CD4-positive, alpha-beta T cell (primary cell): ENCODE measurements at regions not wholly inside any gene's neighbourhood (a gene's known extent, or its start where the extent isn't known, plus 50 kb on each side); places are given as distances from the start of the nearest gene placed in this dataset.

Experiments used
- ATAC-seq: fragments of 200-7000 bp; cut with Tn5 transposase; one replicate; pipeline ENCODE4 v1.10.0; 2022; ENCODE audit warnings: mild to moderate bottlenecking; ENCODE audit not compliant: poor library complexity
- CTCF ChIA-PET: fragments of 350-600 bp; sonication (Branson Sonifier 250); formaldehyde crosslinking; loops from one replicate; lab custom pipeline; 2021; ENCODE audit warnings: antibody characterized with exemption, inconsistent platforms; lab: Charles Lee
- POLR2A ChIA-PET: fragments of 350-600 bp; sonication (Branson Sonifier 250); formaldehyde crosslinking; loops from one replicate; lab custom pipeline; 2021; ENCODE audit warnings: antibody characterized with exemption, inconsistent platforms; lab: Charles Lee
- DNase-seq, 14 experiments: peaks; one replicate each; pipeline ENCODE4 v3.0.0-alpha.2; 2013 to 2020; ENCODE audit warnings: mixed read lengths in 2 of 14
- H3K27ac ChIP-seq, 2 donors: one replicate each; pipeline versions ENCODE4 v1.5.1 to v1.7.0; 2013; ENCODE audit warnings: low read length in 2 of 2, low read depth in 1 of 2, mild to moderate bottlenecking in 1 of 2
- H3K27me3 ChIP-seq, 2 experiments: 1 replicate in 1 of 2; 2 replicates in 1 of 2; pipeline versions ENCODE4 v1.6.1 to v1.7.0; 2013; ENCODE audit warnings: low read length in 2 of 2, control low read depth in 1 of 2, mild to moderate bottlenecking in 1 of 2, moderate library complexity in 1 of 2; ENCODE audit not compliant: insufficient read depth in 2 of 2, control insufficient read depth in 1 of 2
- H3K36me3 ChIP-seq: one replicate; pipeline ENCODE4 v1.6.1; 2013; ENCODE audit warnings: low read length, control low read depth; ENCODE audit not compliant: insufficient read depth
- H3K4me1 ChIP-seq: one replicate; pipeline ENCODE4 v1.6.1; 2013; ENCODE audit warnings: low read length, control low read depth; ENCODE audit not compliant: insufficient read depth
- H3K4me3 ChIP-seq: one replicate; pipeline ENCODE4 v1.5.1; 2013; ENCODE audit warnings: mild to moderate bottlenecking, low read length, moderate library complexity
- H3K9me3 ChIP-seq, 2 experiments: 1 replicate in 1 of 2; 2 replicates in 1 of 2; pipeline versions ENCODE4 v1.6.1 to v1.7.0; 2013; ENCODE audit warnings: low read length in 2 of 2, mild to moderate bottlenecking in 2 of 2, control low read depth in 1 of 2, moderate library complexity in 1 of 2; ENCODE audit not compliant: control insufficient read depth in 1 of 2, insufficient read depth in 1 of 2
- H3K27ac Mint-ChIP-seq: one replicate; pipeline ENCODE4 v1.8.0; 2020; ENCODE audit warnings: mixed read lengths
- H3K27me3 Mint-ChIP-seq: one replicate; pipeline ENCODE4 v1.8.0; 2021; ENCODE audit warnings: mixed read lengths
- H3K36me3 Mint-ChIP-seq: one replicate; pipeline ENCODE4 v1.8.0; 2021; ENCODE audit warnings: low read depth, mixed read lengths
- H3K4me1 Mint-ChIP-seq: one replicate; pipeline ENCODE4 v1.8.0; 2021; ENCODE audit warnings: low read depth, mixed read lengths
- H3K4me3 Mint-ChIP-seq: one replicate; pipeline ENCODE4 v1.8.0; 2020; ENCODE audit warnings: mild to moderate bottlenecking, mixed read lengths
- H3K9me3 Mint-ChIP-seq: one replicate; pipeline ENCODE4 v1.8.0; 2020; ENCODE audit warnings: mixed read lengths
- CTCF ChIP-seq: fragments of 200-600 bp; IDR thresholded peaks from one replicate; pipeline ENCODE4 v1.8.0; 2022; ENCODE audit warnings: antibody characterized with exemption, mild to moderate bottlenecking
- intact Hi-C, 2 experiments: fragments of 100-400 bp; cut with DNase I in 1 of 2; cut with micrococcal nuclease in 1 of 2; formaldehyde crosslinking; loops; one replicate each; pipeline versions ENCODE4 v1.15.1 to v1.9.0; 2023 to 2025; cut with DNase I, micrococcal nuclease

- H3K4me1 ChIP-seq, result no peaks in the 10 kb centered on the region
- H3K4me3 Mint-ChIP-seq, result no peak overlapping the region
- ChIA-PET CTCF (no interaction called here), POLR2A (no interaction called here)
- peaks cover 12% of the 10 kb centered on the region for H3K27me3 Mint-ChIP-seq
- no peaks in the 10 kb centered on the region for H3K36me3 ChIP-seq
- H3K36me3 Mint-ChIP-seq, result no peaks in the 10 kb centered on the region
- H3K9me3 ChIP-seq, result no peaks in the 10 kb centered on the region
- no peak for TF ChIP-seq CTCF
- no peaks in the 10 kb centered on the region for H3K4me1 Mint-ChIP-seq
- peaks cover 0 to 4% of the 10 kb centered on the region in 2 experiments for H3K27me3 ChIP-seq
- no peaks in the 10 kb centered on the region for H3K9me3 Mint-ChIP-seq
- H3K27ac ChIP-seq, result no peak overlapping the region
- no peak overlapping the region for H3K4me3 ChIP-seq
- no peak for DNase-seq
- ATAC-seq, result no peak
- no peak overlapping the region for H3K27ac Mint-ChIP-seq
- intact Hi-C loops, result no loop called here
Observed at GRCh38 chr4:15147714-15148113, 145.4 kb downstream of the CPEB2 start.

- no peak overlapping the region for H3K4me3 ChIP-seq
- intact Hi-C loops, result no loop called here
- no peak for TF ChIP-seq CTCF
- DNase-seq (no peak), ATAC-seq (no peak)
- peaks cover 0 to 4% of the 10 kb centered on the region in 2 experiments for H3K27me3 ChIP-seq
- no peaks in the 10 kb centered on the region for H3K4me1 ChIP-seq
- H3K27ac ChIP-seq, result no peak overlapping the region
- Mint-ChIP-seq H3K27me3 (peaks cover 12% of the 10 kb centered on the region), H3K4me1 (no peaks in the 10 kb centered on the region), H3K9me3 (no peaks in the 10 kb centered on the region), H3K27ac (no peak overlapping the region), H3K36me3 (no peaks in the 10 kb centered on the region), H3K4me3 (no peak overlapping the region)
- CTCF ChIA-PET, result no interaction called here
- POLR2A ChIA-PET, result no interaction called here
- no peaks in the 10 kb centered on the region for H3K36me3 ChIP-seq
- no peaks in the 10 kb centered on the region for H3K9me3 ChIP-seq
Observed at GRCh38 chr4:15148199-15148598, 145.9 kb downstream of the CPEB2 start.

- no peak overlapping the region for H3K27ac ChIP-seq
- TF ChIP-seq CTCF, result no peak
- CTCF ChIA-PET, result interaction anchor here (0.5 kb wide), 1 partner anchor 22 kb away, joined by 3 read pairs; no protein-coding TSS in a partner anchor
- Mint-ChIP-seq H3K27ac (no peak overlapping the region), H3K9me3 (no peaks in the 10 kb centered on the region), H3K27me3 (peaks cover 12% of the 10 kb centered on the region), H3K36me3 (no peaks in the 10 kb centered on the region), H3K4me1 (no peaks in the 10 kb centered on the region), H3K4me3 (no peak overlapping the region)
- no peaks in the 10 kb centered on the region for H3K4me1 ChIP-seq
- POLR2A ChIA-PET, result no interaction called here
- H3K9me3 ChIP-seq, result no peaks in the 10 kb centered on the region
- no peaks in the 10 kb centered on the region for H3K36me3 ChIP-seq
- no peak overlapping the region for H3K4me3 ChIP-seq
- no peak for DNase-seq
- peaks cover 0 to 4% of the 10 kb centered on the region in 2 experiments for H3K27me3 ChIP-seq
- intact Hi-C loops, result no loop called here
- ATAC-seq, result no peak
Observed at GRCh38 chr4:15148691-15149090, 146.4 kb downstream of the CPEB2 start.
